ENCODE measurements at regions not wholly inside any gene's neighbourhood (a gene's known extent, or its start where the extent isn't known, plus 50 kb on each side); places are given as distances from the start of the nearest gene placed in this dataset.

- TF ChIP-seq, protein P1, sequence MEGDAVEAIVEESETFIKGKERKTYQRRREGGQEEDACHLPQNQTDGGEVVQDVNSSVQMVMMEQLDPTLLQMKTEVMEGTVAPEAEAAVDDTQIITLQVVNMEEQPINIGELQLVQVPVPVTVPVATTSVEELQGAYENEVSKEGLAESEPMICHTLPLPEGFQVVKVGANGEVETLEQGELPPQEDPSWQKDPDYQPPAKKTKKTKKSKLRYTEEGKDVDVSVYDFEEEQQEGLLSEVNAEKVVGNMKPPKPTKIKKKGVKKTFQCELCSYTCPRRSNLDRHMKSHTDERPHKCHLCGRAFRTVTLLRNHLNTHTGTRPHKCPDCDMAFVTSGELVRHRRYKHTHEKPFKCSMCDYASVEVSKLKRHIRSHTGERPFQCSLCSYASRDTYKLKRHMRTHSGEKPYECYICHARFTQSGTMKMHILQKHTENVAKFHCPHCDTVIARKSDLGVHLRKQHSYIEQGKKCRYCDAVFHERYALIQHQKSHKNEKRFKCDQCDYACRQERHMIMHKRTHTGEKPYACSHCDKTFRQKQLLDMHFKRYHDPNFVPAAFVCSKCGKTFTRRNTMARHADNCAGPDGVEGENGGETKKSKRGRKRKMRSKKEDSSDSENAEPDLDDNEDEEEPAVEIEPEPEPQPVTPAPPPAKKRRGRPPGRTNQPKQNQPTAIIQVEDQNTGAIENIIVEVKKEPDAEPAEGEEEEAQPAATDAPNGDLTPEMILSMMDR (IDR thresholded peaks at IDR 0.05; ENCODE audit: unreplicated experiment), result no peak
- no peaks in the 10 kb centered on the region for H3K36me3 Mint-ChIP-seq
- no peaks in the 10 kb centered on the region for H3K9me3 Mint-ChIP-seq
- DNase-seq (ENCODE audit: low spot score in 2 of 2, unreplicated experiment in 2 of 2), result no peak
- no peak overlapping the region for H3K27ac Mint-ChIP-seq
- no peak overlapping the region for H3K4me3 Mint-ChIP-seq
- H3K27me3 Mint-ChIP-seq (ENCODE audit: low read depth), result no peaks in the 10 kb centered on the region
- peaks cover 64% of the 10 kb centered on the region for H3K4me1 Mint-ChIP-seq
Measured at GRCh38 chr16:86964796-86965241, 352.4 kb downstream of the C16orf95 start.

DNA sequence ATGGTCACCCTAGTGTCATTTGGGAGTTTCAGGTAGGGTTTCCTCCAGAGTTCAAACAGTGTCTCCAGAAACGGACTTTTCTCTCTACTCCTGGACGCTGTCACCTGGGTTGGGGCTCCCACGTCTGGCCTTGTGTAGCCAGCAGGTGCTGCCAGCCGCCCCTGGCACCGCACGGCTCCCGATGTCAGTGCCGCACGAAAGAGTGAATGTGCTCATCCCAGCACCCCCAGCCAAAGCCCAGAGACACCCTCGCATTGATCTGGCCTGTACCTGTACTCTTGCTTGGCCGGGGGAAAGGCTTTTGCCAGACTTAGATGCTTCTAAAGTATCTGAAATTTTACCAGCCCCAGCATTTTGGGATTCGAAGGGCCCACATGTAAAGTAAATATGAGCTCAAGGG lies 351.9 kb downstream of the C16orf95 start:
- no peak for DNase-seq (ENCODE audit: low spot score in 2 of 2, unreplicated experiment in 2 of 2)
- TF ChIP-seq, protein P1 (IDR thresholded peaks at IDR 0.05; ENCODE audit: unreplicated experiment), result no peak
- peaks cover 59% of the 10 kb centered on the region for H3K4me1 Mint-ChIP-seq
- no peaks in the 10 kb centered on the region for H3K9me3 Mint-ChIP-seq
- H3K27me3 Mint-ChIP-seq (ENCODE audit: low read depth), result no peaks in the 10 kb centered on the region
- H3K4me3 Mint-ChIP-seq, result no peak overlapping the region
- no peak overlapping the region for H3K27ac Mint-ChIP-seq
- H3K36me3 Mint-ChIP-seq, result no peaks in the 10 kb centered on the region

DNA sequence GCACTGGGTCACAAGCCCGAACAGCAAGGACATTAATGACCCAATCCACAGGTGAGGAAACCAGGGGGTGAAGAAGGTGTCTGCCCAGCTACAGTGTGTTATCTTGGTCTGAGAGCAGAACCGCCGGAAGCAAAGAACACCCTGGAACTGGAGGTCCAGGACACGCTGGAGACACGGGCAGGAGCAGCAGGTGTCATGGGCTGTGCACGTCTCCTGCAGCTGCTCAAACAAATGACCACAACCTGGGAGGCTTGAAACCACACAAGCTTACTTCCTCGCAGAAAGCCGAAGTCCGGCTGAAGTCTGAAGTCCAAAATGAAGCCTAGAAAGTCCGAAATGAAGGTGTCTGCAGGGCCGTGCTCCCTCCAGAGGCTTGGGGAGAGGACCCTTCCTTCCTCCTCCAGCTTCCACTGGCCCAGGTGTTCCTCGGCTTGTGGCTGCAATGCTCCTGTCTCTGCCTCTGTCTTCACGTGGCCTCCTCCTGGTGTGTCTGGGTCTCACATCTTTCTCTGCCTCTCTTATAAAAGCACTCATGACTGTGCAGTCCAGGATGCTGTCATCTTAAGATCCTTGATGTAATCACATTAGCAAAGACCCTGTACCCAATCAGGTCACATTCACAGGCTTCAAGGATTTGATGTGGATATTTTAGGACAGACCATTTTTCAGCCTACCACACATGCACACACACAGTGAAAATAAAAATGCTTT lies 351.2 kb downstream of the C16orf95 start:
- H3K27me3 Mint-ChIP-seq (ENCODE audit: low read depth), result no peaks in the 10 kb centered on the region
- no peak overlapping the region for H3K27ac Mint-ChIP-seq
- H3K4me3 Mint-ChIP-seq, result no peak overlapping the region
- peaks cover 52% of the 10 kb centered on the region for H3K4me1 Mint-ChIP-seq
- DNase-seq (ENCODE audit: low spot score in 2 of 2, unreplicated experiment in 2 of 2), result no peak
- H3K9me3 Mint-ChIP-seq, result no peaks in the 10 kb centered on the region
- no peaks in the 10 kb centered on the region for H3K36me3 Mint-ChIP-seq
- TF ChIP-seq, protein P1 (IDR thresholded peaks at IDR 0.05; ENCODE audit: unreplicated experiment), result no peak

DNA sequence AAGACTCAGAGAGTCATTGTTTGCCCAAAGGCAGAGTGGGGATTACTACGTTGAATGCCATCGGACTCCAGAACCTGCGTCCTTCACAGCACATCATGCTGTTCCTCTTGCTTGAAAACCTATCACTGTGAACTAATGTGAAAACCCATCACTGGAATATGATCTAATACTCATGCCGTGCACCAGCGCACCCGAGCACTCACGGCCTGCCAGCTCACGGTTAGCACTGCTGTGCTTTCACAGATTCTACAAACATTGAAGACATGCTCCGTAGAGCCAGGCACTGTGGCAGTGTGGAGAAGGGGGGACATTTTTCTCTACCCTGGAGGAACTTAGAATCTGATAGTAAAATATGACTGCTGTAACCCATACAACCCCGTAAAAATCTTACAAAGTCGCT lies 350.4 kb downstream of the C16orf95 start:
- H3K36me3 Mint-ChIP-seq, result no peaks in the 10 kb centered on the region
- TF ChIP-seq, protein P1 (IDR thresholded peaks at IDR 0.05; ENCODE audit: unreplicated experiment), result no peak
- no peak for DNase-seq (ENCODE audit: low spot score in 2 of 2, unreplicated experiment in 2 of 2)
- no peaks in the 10 kb centered on the region for H3K27me3 Mint-ChIP-seq (ENCODE audit: low read depth)
- H3K4me3 Mint-ChIP-seq, result no peak overlapping the region
- H3K27ac Mint-ChIP-seq, result no peak overlapping the region
- no peaks in the 10 kb centered on the region for H3K9me3 Mint-ChIP-seq
- peaks cover 44% of the 10 kb centered on the region for H3K4me1 Mint-ChIP-seq

DNA sequence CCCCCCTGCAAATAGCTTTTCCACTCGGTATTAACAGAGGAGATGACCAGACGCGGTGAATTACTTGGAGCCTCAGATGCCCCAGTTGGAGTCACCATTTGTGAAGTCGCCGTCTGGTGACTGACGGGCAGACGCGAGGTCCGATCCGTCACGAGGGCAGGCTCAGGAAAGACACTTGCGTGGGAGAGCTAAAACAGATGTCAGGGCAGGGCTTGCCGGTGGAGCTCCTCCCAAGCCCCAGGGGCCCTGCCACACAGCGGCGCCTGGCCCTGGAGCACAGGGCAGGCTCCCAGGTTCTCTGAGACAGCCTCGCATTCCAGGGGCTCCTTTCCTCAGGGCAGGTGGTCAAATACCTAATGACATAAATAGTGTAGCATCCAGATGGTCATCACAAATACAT lies 348.3 kb downstream of the C16orf95 start:
- peaks cover 35% of the 10 kb centered on the region for H3K4me1 Mint-ChIP-seq
- no peaks in the 10 kb centered on the region for H3K36me3 Mint-ChIP-seq
- no peaks in the 10 kb centered on the region for H3K27me3 Mint-ChIP-seq (ENCODE audit: low read depth)
- no peak overlapping the region for H3K27ac Mint-ChIP-seq
- TF ChIP-seq, protein P1 (IDR thresholded peaks at IDR 0.05; ENCODE audit: unreplicated experiment), result no peak
- no peak overlapping the region for H3K4me3 Mint-ChIP-seq
- DNase-seq (ENCODE audit: low spot score in 2 of 2, unreplicated experiment in 2 of 2), result no peak
- H3K9me3 Mint-ChIP-seq, result no peaks in the 10 kb centered on the region
